Stimulated activated CD8-positive, alpha-beta memory T cell treated with anti-CD3 and anti-CD28 coated beads, Interleukin-12 subunit alpha, Interleukin-12 subunit beta, amount 100 ng/mL, for 24 hours (primary cell): ENCODE measurements at regions not wholly inside any gene's neighbourhood (a gene's known extent, or its start where the extent isn't known, plus 50 kb on each side); places are given as distances from the start of the nearest gene placed in this dataset.

Experiments used
- DNase-seq: peaks from one replicate; pipeline ENCODE4 v3.0.0-alpha.2; 2020; ENCODE audit errors: extremely low read depth

DNA sequence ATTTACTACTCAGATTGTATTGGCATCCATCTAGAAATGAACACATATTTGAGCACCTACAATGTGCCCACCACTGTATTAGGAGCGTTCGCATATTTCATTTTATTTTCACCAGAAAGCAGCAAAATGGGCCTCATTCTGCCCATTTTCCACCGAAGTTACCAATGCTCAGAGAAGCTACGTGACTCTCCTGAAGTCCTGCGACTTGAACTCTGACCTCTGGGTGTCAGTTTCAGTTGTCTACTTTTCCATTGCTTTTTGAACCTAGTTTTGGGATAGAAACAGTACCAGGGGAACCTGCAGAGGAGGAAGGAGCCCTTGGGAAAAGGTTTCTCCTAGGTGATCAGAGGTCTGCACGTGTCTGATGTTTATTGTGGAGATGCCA lies 139.1 kb upstream of the SDK2 start:
- no peak for DNase-seq

- no peak for DNase-seq
These were observed 139.8 kb upstream of the SDK2 start for GRCh38 chr17:73783945-73784603.

GRCh38 chr17:73785496-73785895 lies 141.3 kb upstream of the SDK2 start:
- no peak for DNase-seq

DNA sequence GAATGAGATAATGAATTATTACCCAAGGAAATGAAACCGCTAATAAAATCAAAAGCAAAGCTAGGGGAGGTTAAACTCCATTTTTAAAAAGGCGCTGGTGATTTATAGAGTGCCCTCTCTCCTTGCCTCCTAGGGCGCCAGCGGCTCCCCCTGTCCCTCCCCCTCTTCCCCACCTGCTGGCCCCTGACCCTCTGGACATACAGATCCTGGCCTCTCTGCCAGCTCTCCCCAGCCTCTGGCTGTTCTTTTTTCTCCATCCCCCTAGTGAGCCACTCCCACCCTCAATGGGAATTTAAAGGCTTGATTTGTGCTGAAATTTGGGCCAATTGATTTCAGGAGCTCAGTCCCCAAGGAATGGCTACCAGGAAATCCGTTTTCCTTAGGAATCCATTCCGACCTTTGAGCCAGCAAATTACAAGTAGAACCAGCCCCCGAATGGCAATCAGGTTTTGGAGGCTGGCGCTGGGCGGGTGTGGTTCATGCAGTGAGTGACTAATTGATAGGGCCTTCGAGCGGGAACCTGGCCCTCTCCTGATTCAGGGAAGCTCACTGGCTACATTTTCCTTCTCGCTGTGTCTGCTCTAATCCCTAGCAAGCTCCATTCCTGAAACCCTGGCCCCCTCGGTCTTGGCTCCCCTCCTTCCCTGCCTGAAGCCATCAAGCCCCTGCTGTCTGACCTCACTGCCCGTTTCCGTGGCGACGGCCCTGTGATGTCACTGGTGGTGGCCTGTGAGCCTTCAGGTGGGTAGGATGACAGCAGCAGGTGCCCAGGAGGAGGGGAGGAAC lies 141.9 kb upstream of the SDK2 start:
- no peak for DNase-seq

DNA sequence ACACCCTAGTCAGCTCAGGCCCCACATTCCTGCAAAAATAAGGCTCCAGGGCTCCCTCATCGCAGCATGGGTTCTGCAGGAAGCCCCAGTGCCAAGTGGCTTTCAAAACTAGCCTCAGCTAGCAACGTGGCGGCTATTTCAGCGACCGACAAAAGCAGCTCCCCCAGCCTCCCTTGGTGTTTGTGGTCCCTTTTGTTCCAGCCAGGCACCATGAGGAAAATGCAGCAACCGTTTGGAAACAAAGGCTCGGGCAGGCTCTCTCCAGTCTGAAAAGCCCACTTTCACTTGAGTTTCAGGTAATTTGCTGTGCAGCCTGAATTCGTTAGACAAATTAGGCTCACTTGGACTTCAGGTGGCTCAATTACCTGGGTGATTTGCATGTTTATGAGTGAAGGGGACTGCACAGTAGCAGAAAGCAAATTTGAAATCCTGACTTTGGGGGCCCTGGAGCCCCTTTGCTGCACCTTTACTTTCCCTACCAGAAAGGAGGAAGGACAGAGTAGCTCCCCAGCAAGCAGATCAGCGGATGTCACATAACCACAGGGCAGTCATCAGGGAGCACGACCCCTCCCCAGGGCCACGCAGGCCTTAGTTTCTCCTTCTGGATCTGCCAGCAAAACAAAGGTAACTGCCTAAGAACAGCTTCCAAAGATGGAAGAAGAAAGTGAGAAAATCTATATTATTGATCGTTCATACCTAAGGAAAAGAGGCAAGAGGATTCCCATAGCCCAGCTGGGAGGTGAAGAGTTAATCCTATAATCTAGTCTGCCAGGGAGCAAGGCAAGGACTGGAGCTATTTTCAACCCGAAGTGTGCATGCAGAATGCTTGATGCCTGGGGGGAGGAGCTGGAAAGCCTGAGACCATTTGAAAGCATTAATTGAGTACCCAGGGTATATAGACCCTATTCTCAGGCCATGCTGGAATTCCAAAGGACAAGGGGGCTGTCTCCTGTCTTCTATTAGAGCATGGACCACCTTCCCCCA lies 143.1 kb upstream of the SDK2 start:
- no peak for DNase-seq

DNA sequence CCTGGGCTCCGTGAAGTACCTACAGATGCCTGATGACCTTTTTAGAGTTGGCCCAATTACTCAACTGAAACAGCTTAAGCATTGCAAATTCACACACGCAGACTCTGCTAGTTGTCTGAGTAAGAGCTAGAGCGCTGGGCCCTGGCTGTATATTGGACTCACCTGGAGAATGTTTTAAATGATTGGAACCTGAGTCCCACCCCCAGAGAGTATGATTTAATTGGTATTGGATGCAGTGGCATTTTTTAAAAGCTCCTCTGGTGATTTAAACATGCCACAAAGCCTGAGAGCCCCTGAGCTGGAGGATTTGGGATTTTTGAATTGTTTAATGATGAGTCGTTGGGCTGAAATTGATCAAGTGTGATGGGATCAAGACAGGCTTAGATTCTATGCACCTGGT lies 143.9 kb upstream of the SDK2 start:
- DNase-seq: no peak

GRCh38 chr17:73791121-73791520 lies 146.9 kb upstream of the SDK2 start:
- DNase-seq: no peak

GRCh38 chr17:73791631-73792030 lies 147.4 kb upstream of the SDK2 start:
- DNase-seq: no peak

DNA sequence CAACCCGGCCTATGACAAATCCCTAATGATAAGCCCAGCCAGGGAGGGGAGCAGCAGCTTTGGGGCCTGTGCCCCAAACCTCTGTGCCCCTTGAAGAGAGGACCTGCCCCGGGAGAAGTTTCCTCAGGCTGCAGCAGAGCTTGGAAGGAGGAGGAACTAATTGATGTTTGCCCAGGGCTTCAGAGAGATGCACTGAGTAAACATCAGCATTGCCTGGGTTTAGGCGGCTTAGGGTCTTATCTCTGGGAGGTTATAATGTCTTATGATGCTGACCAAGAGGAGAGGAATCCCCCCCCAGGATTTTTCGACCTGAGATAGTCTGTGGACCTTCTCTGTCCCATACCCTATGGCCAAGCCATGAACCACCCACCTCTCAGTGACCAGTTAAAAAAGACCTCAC lies 148.7 kb upstream of the SDK2 start:
- no peak for DNase-seq

GRCh38 chr17:73794336-73794735 lies 150.1 kb upstream of the SDK2 start:
- no peak for DNase-seq

- DNase-seq: no peak
These were observed 151.5 kb upstream of the SDK2 start for GRCh38 chr17:73795730-73796129.

- no peak for DNase-seq
These were observed 153.4 kb upstream of the SDK2 start for GRCh38 chr17:73797594-73798110.

- no peak for DNase-seq
These were observed 154.0 kb upstream of the SDK2 start for GRCh38 chr17:73798111-73798748.

DNA sequence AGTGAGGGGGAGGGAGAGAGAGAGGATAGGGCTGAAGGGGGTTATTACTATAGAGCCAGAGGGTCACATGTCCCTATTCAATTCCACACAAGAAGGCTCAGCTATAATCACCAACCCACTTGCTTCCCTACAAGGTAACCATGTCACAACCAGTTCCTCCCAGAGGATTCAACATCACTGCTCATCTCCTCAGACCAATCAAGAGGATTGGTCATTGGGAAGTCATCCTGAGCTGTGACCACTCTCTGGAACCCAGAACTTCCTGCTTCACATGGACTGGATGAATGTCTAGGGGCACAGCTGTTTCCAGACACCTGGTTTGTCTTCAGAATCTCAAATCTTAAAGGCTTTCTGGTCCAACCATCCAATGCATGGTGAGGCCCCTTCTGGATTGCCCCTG lies 154.9 kb upstream of the SDK2 start:
- DNase-seq: no peak

- DNase-seq: no peak
These were observed 155.8 kb upstream of the SDK2 start for GRCh38 chr17:73799781-73800627.

- no peak for DNase-seq
These were observed 156.6 kb upstream of the SDK2 start for GRCh38 chr17:73800893-73801292.

DNA sequence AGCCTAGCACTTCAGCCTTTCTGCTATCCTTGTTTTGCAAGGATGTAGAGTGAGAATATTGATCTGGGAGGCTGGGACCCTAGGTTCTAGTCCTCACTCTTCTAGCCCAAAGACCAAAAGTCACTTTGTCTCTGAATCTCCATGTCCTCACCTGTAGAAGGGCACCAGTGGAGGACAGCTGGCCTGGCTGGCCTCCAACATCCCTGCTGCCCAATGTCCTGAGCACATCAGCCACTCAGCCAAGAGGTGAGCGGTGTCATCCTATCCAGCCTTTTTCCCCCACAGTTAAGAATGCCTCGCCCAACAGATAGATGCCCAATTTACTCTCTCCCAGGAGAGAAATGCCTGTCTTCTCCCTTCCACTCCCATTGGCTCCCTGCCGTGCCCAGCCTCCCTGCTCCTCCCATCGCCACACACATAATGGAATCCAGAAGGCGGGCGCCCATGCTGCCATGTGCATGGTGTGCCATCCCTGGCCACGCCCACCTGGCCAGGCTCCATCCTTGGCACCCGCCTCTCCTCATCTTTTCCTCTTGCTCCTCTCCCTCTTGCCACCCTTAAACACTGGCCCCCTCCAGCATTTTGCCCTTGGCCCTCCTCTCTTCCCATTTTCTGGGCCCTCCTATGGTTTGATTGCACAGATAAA lies 157.3 kb upstream of the SDK2 start:
- no peak for DNase-seq

DNA sequence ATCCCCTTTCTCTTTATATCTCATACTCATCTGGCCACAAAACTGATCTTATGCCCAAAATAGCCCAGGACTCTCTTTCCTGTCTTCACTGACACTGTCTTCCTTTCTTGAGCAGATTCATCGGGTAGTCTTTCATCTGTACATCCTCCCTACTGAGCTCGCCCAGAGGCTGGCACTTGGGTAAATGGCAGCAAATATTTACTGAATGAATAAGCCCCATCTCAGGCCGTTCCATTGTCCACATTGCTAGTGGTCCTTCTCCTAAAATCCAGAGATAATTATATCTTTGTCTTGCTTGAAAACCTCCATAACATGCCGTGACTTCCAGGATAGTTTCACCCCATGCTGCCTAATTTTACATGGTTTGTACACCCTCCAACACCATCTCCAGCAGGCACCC lies 158.1 kb upstream of the SDK2 start:
- no peak for DNase-seq

DNA sequence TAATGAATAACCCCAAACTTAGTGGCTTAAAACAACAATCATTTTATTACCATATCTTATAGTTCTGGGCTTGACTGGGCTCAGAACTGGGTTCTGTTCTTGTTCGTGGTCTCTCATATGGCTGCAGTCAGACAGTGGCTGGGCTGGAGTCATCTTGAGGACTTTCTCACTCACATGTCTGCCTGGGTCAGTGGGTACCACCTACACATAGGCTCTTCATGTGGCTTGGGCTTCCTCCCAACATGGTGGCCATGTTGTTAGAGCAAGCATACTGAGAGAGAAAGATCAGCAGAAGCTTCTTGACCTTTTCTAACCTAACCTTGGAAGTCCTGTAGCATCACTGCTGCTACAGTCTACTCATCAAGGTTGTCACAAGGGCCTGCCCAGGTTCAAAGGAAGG lies 158.6 kb upstream of the SDK2 start:
- DNase-seq: no peak

DNA sequence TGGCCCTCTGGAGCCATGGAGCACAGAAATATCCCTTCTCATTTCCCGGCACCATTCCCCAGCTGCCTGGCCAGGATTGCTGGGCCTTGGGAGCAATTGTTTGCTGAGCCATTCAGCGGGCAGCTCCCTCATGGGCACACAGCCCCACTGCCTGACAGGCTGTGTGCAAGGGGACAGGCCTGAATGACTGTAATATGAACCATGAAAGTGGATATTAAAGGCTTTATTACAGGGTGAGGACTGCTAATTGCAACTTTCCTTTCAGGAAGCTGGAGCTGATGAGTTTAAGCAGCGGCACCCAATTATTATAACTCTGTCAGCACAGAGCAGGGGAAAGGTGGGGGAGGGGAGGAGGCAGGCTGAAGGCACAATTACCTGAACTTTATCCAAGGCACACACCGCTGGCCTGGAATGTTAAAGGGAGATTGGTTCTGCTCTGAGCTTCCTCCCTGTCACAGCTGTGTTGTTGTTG lies 159.8 kb upstream of the SDK2 start:
- no peak for DNase-seq
